ENCODE measurements at regions not wholly inside any gene's neighbourhood (a gene's known extent, or its start where the extent isn't known, plus 50 kb on each side); places are given as distances from the start of the nearest gene placed in this dataset.

DNA sequence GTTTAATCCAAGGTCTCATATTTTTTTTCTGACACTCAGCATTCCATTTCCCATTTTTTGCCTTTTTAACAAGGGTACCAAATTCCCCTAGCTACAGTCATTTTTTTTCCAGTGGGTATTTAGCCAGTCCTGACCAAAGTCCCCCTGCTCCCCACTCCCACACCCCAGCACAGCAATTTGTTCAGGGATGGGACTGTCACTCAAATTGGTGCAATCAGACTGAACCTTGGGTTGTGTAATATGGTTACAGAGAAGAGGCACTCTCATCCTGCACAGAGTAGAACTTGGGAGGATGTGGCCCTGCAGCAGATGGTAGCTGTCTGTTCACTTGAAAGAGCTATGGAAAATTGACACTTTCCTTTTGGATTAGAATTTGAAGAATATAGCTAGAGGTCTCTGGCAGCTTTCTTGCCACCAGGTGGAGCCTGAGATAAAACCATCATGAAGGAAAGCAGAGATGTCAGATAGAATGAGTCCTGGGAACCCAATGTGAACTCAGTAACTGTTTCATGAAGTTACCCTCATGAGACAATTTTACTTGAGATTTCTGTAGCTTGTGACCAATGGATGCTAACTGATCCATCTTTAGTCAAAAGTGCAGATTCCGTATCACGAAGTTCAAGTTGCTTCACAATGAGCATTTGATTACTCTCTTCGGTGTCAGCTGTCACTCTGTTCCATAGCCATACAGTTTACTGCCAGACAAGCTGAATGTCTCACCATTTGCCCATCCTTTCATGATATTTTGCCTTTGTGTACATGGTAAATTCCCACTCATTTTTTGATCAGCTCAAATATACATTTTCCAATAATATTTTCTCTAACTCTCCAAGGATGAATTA, 394.0 kb upstream of the SYT1 start:
- no peak for DNase-seq
- no peaks in the 10 kb centered on the region for H3K27me3 ChIP-seq

DNA sequence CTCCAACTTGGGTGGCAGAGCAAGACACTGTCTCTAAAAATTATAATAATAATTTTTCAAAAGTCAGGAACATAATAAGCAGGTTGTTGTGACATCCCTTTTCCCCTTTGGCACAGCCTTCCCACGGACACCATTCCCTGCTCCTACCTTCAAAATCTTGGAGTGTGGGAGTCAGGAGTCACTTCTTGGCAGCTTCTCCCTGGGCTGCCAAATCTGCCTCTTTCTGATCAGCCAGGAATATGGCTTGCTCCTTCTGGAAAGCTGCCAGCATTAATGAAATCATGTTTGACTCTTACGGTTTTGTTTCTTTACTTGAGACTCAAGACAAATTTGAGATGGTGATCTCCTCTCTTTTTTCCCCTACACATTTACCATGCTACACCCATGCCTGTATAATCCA, 391.4 kb upstream of the SYT1 start:
- no peak for DNase-seq
- Histone ChIP-seq H3K4me3 (no peak overlapping the region), H3K27me3 (no peaks in the 10 kb centered on the region), H3K27ac (no peak overlapping the region), H3K9me3 (no peaks in the 10 kb centered on the region), H3K36me3 (no peaks in the 10 kb centered on the region), H3K4me1 (no peaks in the 10 kb centered on the region)
- TF ChIP-seq POLR2A (IDR thresholded peaks at IDR 0.05): no peak
- TF ChIP-seq, protein P1, sequence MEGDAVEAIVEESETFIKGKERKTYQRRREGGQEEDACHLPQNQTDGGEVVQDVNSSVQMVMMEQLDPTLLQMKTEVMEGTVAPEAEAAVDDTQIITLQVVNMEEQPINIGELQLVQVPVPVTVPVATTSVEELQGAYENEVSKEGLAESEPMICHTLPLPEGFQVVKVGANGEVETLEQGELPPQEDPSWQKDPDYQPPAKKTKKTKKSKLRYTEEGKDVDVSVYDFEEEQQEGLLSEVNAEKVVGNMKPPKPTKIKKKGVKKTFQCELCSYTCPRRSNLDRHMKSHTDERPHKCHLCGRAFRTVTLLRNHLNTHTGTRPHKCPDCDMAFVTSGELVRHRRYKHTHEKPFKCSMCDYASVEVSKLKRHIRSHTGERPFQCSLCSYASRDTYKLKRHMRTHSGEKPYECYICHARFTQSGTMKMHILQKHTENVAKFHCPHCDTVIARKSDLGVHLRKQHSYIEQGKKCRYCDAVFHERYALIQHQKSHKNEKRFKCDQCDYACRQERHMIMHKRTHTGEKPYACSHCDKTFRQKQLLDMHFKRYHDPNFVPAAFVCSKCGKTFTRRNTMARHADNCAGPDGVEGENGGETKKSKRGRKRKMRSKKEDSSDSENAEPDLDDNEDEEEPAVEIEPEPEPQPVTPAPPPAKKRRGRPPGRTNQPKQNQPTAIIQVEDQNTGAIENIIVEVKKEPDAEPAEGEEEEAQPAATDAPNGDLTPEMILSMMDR (IDR thresholded peaks at IDR 0.05): no peak

More for the DNA sequence above, 394.0 kb upstream of the SYT1 start:
- Histone ChIP-seq H3K27ac (no peak overlapping the region), H3K9me3 (no peaks in the 10 kb centered on the region), H3K36me3 (no peaks in the 10 kb centered on the region), H3K4me1 (no peaks in the 10 kb centered on the region), H3K4me3 (no peak overlapping the region)
- TF ChIP-seq POLR2A (IDR thresholded peaks at IDR 0.05): no peak
- TF ChIP-seq, protein P1 (IDR thresholded peaks at IDR 0.05): peak in 3 of 6 experiments; percentile 20 to 39 (median 32)

DNA sequence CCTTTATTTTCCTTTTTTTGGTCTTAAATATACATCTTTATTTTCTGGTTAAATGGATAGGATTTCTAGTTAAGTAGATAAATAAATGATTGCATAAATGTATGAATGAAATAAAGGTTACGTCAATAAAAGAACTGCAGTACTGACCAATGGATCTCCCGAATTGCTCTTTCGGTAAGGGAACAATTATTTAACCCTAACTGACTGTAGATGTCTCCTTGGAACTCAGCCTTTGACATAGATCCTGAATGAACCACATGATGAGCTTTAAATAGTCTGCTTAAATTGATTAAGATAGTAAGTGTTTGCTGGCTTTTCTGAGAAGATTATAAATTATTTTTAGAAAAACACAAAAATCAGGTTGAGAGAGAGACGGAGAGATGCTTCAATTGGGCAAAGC, 391.0 kb upstream of the SYT1 start:
- no peak for DNase-seq
- H3K27ac ChIP-seq: no peak overlapping the region
- TF ChIP-seq, protein P1 (IDR thresholded peaks at IDR 0.05): no peak
- no peak for TF ChIP-seq POLR2A (IDR thresholded peaks at IDR 0.05)
- no peaks in the 10 kb centered on the region for H3K9me3 ChIP-seq
- H3K4me3 ChIP-seq: no peak overlapping the region
- no peaks in the 10 kb centered on the region for H3K27me3 ChIP-seq
- no peaks in the 10 kb centered on the region for H3K4me1 ChIP-seq
- no peaks in the 10 kb centered on the region for H3K36me3 ChIP-seq

DNA sequence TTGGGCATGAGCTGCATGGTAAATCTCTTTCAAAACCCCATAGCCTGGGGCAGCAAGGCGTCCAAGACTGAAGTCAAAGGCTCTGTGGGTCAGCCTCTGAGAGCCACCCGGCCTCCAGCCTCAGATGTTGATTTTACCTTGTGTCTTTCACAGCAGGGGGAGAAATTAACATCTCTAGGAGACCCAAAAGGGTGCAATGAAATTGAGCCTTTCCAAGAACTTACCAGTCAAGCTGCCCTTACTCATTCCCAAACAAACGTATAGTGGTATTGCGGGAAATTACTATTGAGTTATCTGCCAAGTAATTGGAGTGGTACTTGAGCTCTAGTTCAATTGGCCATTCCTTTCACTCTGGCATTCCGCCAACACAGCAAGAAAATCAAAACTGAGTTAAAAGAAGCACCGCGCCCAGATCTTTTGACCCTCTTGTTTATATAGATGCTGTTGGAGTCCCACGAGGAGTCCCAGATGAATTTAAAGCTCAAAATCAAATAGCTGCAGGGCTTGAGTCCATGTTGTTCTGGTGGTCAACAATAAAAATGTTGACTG, 380.7 kb upstream of the SYT1 start:
- no peaks in the 10 kb centered on the region for H3K9me3 ChIP-seq
- H3K27me3 ChIP-seq: no peaks in the 10 kb centered on the region
- no peak for DNase-seq
- no peaks in the 10 kb centered on the region for H3K36me3 ChIP-seq
- TF ChIP-seq, protein P1 (IDR thresholded peaks at IDR 0.05): no peak
- no peak for TF ChIP-seq POLR2A (IDR thresholded peaks at IDR 0.05)
- H3K4me1 ChIP-seq: no peaks in the 10 kb centered on the region
- no peak overlapping the region for H3K4me3 ChIP-seq
- H3K27ac ChIP-seq: no peak overlapping the region

DNA sequence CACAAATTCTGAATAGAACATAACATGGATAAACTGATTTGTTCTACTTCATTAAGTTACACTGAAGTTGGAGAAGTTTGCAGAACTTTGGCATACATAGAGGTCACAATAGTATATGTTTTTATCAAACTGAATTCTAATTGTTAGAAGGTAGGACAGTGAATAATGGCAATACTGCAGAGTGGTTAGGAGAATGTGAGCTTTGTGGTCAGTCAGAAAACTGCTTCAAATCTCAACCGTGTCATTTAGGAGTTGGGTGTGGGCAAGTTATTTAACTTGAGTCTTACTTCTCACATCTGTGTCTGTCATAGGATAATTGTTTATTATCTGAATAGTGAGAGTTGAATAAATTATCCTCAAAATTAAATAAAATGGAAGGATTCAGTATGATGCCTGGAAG, 374.6 kb upstream of the SYT1 start:
- TF ChIP-seq, protein P1 (IDR thresholded peaks at IDR 0.05): no peak
- no peak for TF ChIP-seq POLR2A (IDR thresholded peaks at IDR 0.05)
- no peaks in the 10 kb centered on the region for H3K9me3 ChIP-seq
- no peaks in the 10 kb centered on the region for H3K4me1 ChIP-seq
- H3K36me3 ChIP-seq: no peaks in the 10 kb centered on the region
- no peak overlapping the region for H3K27ac ChIP-seq
- DNase-seq: no peak
- no peak overlapping the region for H3K4me3 ChIP-seq
- H3K27me3 ChIP-seq: no peaks in the 10 kb centered on the region
